ENCODE measurements at regions not wholly inside any gene's neighbourhood (a gene's known extent, or its start where the extent isn't known, plus 50 kb on each side); places are given as distances from the start of the nearest gene placed in this dataset.

GRCh38 chr11:39462506-39462905, 1996.9 kb downstream of the LRRC4C start:
- H3K27ac Mint-ChIP-seq = no peak overlapping the region
- H3K36me3 Mint-ChIP-seq (ENCODE audit: low read depth) = no peaks in the 10 kb centered on the region
- H3K27me3 Mint-ChIP-seq = no peaks in the 10 kb centered on the region
- peaks cover 8% of the 10 kb centered on the region for H3K9me3 Mint-ChIP-seq
- H3K4me1 Mint-ChIP-seq (ENCODE audit: low read depth) = no peaks in the 10 kb centered on the region
- H3K4me3 Mint-ChIP-seq = no peak overlapping the region

DNA sequence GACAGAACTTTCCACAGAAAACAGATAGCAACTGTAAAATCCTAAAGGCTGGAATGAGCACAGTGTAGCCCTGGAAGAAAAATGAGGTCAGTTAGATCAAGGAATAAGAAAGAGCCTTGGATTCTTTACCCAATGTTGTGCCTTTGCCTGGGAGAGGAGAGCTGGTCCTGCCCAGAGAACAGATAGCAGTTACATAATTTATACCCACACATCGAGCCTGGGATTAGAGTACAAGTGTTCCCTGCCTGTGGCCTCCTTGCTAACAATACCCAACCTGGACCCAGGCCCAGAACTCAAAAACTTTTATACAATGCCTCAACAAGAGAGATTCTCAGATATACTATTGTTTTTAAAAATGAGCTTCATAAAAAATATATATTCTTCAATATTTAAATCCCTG, 1998.4 kb downstream of the LRRC4C start:
- Mint-ChIP-seq H3K27me3 (no peaks in the 10 kb centered on the region), H3K4me1 (ENCODE audit: low read depth) (no peaks in the 10 kb centered on the region), H3K9me3 (peaks cover 8% of the 10 kb centered on the region), H3K4me3 (no peak overlapping the region), H3K36me3 (ENCODE audit: low read depth) (no peaks in the 10 kb centered on the region), H3K27ac (no peak overlapping the region)

DNA sequence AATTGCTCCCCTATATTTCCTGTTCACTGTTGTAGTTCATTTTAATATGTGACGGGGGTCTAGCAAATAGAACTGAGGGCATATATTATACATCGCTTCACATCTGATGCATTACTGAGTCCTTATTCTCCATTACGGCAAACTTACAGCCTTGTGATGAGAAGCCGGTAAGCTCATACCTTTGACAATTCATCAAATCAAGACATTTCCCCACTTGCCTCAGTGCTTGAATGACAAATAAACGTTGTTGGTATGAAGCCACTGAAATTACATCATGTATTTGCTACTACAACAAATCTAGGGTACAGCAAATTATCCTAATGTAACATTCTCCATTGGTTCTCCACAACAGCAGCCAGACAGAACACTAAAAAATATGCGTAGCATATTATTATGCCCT, 1999.8 kb downstream of the LRRC4C start:
- Mint-ChIP-seq H3K27me3 (no peaks in the 10 kb centered on the region), H3K36me3 (ENCODE audit: low read depth) (no peaks in the 10 kb centered on the region), H3K27ac (no peak overlapping the region), H3K4me3 (no peak overlapping the region), H3K4me1 (ENCODE audit: low read depth) (no peaks in the 10 kb centered on the region), H3K9me3 (peaks cover 8% of the 10 kb centered on the region)

DNA sequence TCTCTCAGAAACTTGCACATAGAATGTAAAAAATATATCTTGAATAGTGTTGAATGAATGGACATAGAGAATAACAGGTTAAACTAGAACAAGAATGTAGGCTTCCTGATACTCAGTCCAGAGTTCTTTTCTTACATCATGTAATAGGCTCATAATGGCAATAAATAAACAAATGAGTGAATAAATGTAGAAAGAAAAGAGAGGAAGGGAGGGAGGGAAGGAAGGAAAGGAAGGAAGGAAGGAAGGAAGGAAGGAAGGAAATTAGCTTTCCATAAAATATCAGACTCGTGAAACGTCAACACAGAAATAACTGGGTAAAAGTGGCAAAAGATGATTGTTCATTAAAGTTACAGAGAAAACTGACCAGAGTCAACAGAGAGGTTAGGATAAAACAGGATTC, 2001.0 kb downstream of the LRRC4C start:
- peaks cover 8% of the 10 kb centered on the region for H3K9me3 Mint-ChIP-seq
- no peaks in the 10 kb centered on the region for H3K4me1 Mint-ChIP-seq (ENCODE audit: low read depth)
- H3K27ac Mint-ChIP-seq = no peak overlapping the region
- no peaks in the 10 kb centered on the region for H3K36me3 Mint-ChIP-seq (ENCODE audit: low read depth)
- no peaks in the 10 kb centered on the region for H3K27me3 Mint-ChIP-seq
- H3K4me3 Mint-ChIP-seq = no peak overlapping the region

- Mint-ChIP-seq H3K36me3 (ENCODE audit: low read depth) (no peaks in the 10 kb centered on the region), H3K4me3 (no peak overlapping the region), H3K27ac (no peak overlapping the region), H3K9me3 (peaks cover 16% of the 10 kb centered on the region), H3K4me1 (ENCODE audit: low read depth) (no peaks in the 10 kb centered on the region), H3K27me3 (no peaks in the 10 kb centered on the region)
Observed at GRCh38 chr11:39443424-39444022, 2015.9 kb downstream of the LRRC4C start.

- Mint-ChIP-seq H3K9me3 (peaks cover 16% of the 10 kb centered on the region), H3K36me3 (ENCODE audit: low read depth) (no peaks in the 10 kb centered on the region), H3K27ac (no peak overlapping the region), H3K4me3 (no peak overlapping the region), H3K27me3 (no peaks in the 10 kb centered on the region), H3K4me1 (ENCODE audit: low read depth) (no peaks in the 10 kb centered on the region)
Observed at GRCh38 chr11:39442177-39442576, 2017.3 kb downstream of the LRRC4C start.

- Mint-ChIP-seq H3K4me3 (no peak overlapping the region), H3K27me3 (no peaks in the 10 kb centered on the region), H3K36me3 (ENCODE audit: low read depth) (no peaks in the 10 kb centered on the region), H3K4me1 (ENCODE audit: low read depth) (no peaks in the 10 kb centered on the region), H3K27ac (no peak overlapping the region), H3K9me3 (peaks cover 14% of the 10 kb centered on the region)
Observed at GRCh38 chr11:39435641-39436040, 2023.8 kb downstream of the LRRC4C start.

DNA sequence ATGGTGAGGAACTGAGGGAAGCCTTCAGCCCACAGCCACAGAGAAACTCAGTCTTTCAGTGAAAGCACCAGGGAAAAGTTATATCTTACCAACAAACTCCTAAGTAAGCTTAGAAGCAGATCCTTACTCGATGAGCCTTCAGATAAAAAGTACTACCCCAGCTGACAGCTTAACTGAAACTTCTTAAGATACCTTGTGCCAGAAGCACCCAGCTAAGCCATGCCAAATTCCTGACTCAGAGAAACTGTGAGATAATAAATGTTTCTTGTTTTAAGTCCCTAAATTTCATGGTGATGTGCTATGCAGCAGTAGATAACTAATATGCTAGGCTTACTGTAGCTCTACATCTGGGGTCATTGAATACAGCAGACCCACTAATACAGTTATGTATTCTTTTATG, 2025.0 kb downstream of the LRRC4C start:
- Mint-ChIP-seq H3K27me3 (no peaks in the 10 kb centered on the region), H3K27ac (no peak overlapping the region), H3K36me3 (ENCODE audit: low read depth) (no peaks in the 10 kb centered on the region), H3K9me3 (peaks cover 9% of the 10 kb centered on the region), H3K4me3 (no peak overlapping the region), H3K4me1 (ENCODE audit: low read depth) (no peaks in the 10 kb centered on the region)

- no peak overlapping the region for H3K27ac Mint-ChIP-seq
- H3K9me3 Mint-ChIP-seq = peaks cover 9% of the 10 kb centered on the region
- no peaks in the 10 kb centered on the region for H3K4me1 Mint-ChIP-seq (ENCODE audit: low read depth)
Observed at GRCh38 chr11:39432929-39433328, 2026.5 kb downstream of the LRRC4C start.

GRCh38 chr11:39425226-39425625, 2034.2 kb downstream of the LRRC4C start:
- H3K4me3 Mint-ChIP-seq = no peak overlapping the region

More at GRCh38 chr11:39432929-39433328, 2026.5 kb downstream of the LRRC4C start:
- Mint-ChIP-seq H3K27me3 (no peaks in the 10 kb centered on the region), H3K4me3 (no peak overlapping the region), H3K36me3 (ENCODE audit: low read depth) (no peaks in the 10 kb centered on the region)

GRCh38 chr11:39412117-39412516, 2047.3 kb downstream of the LRRC4C start:
- Mint-ChIP-seq H3K27me3 (no peaks in the 10 kb centered on the region), H3K4me1 (ENCODE audit: low read depth) (no peaks in the 10 kb centered on the region), H3K9me3 (peaks cover 11% of the 10 kb centered on the region), H3K4me3 (no peak overlapping the region), H3K36me3 (ENCODE audit: low read depth) (no peaks in the 10 kb centered on the region), H3K27ac (no peak overlapping the region)

More at GRCh38 chr11:39425226-39425625, 2034.2 kb downstream of the LRRC4C start:
- Mint-ChIP-seq H3K27ac (no peak overlapping the region), H3K9me3 (peaks cover 3% of the 10 kb centered on the region), H3K4me1 (ENCODE audit: low read depth) (no peaks in the 10 kb centered on the region), H3K27me3 (no peaks in the 10 kb centered on the region), H3K36me3 (ENCODE audit: low read depth) (no peaks in the 10 kb centered on the region)

DNA sequence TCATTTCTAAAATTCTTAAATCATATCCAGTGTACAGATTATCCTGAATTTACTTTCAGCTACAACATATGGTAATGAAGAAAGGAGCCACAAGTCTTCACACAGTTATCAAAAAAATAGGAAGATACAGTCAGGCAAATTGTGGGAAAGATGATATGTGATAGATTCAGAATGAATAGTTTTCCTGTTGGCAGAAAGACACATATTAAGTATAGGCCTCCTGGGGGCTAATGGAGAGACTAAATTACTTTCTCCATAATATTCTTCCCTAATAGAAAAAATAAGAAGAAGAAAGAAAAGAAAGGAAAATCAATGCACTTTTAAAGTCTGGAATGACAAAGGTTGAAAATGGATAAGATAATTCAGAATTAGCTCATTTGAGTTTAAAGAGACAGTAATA, 2073.5 kb downstream of the LRRC4C start:
- no peaks in the 10 kb centered on the region for H3K36me3 Mint-ChIP-seq (ENCODE audit: low read depth)
- no peaks in the 10 kb centered on the region for H3K4me1 Mint-ChIP-seq (ENCODE audit: low read depth)
- no peak overlapping the region for H3K4me3 Mint-ChIP-seq
- no peak overlapping the region for H3K27ac Mint-ChIP-seq
- H3K9me3 Mint-ChIP-seq = peaks cover 6% of the 10 kb centered on the region
- H3K27me3 Mint-ChIP-seq = peaks cover 4% of the 10 kb centered on the region

DNA sequence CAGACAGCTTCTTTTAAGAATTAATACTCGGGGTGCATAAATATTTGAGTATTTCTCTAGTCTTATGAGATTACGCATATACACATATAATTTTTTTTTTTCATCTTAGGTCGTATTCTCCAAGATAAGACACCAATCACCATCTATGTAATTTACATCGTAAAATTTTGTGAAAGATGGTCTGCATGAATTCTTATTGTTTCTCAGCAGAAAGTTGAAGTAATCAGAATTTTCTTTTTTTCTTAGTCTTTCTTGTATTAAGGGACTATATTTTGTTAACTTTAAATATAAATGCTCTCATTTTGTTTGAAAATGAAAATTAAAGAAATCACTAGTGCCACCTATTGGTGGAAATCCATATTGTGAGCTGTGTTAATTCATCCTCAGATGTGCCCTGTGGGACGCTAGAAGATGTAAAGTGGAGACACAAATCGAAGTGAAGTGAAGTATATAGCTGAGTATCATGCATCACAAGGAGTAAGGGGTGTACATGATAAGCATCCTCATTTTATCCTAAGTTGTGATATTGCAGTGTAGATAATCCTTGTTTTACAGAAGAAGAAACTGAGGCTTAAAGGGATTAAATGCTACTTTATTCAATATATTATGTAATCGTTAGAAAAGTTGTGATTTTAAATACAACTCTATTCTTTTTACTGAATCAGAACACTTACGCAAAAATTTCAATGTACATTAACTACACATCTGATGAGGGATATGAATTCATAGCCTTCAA, 2084.3 kb downstream of the LRRC4C start:
- Mint-ChIP-seq H3K9me3 (no peaks in the 10 kb centered on the region), H3K27me3 (no peaks in the 10 kb centered on the region), H3K27ac (no peak overlapping the region), H3K36me3 (ENCODE audit: low read depth) (no peaks in the 10 kb centered on the region), H3K4me1 (ENCODE audit: low read depth) (peaks cover 14% of the 10 kb centered on the region), H3K4me3 (no peak overlapping the region)

DNA sequence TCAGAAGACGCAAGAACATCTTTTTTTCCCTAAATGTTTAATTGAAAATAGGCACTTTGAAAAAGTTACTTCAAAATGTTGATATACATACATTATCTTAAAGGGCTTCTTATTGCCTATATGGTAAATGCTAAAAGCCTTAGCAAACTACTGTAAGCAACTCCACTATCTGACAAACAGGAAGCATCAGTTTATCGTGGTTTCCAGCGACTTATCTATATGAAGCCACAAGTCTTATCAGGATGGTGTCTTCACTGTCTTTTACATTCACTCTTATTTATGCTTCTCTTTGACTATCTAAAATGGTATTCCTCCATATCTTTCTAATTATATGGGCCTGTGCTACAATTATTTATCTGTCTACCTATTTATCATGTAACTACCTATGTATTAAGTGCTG, 2091.9 kb downstream of the LRRC4C start:
- H3K4me3 Mint-ChIP-seq = no peak overlapping the region

DNA sequence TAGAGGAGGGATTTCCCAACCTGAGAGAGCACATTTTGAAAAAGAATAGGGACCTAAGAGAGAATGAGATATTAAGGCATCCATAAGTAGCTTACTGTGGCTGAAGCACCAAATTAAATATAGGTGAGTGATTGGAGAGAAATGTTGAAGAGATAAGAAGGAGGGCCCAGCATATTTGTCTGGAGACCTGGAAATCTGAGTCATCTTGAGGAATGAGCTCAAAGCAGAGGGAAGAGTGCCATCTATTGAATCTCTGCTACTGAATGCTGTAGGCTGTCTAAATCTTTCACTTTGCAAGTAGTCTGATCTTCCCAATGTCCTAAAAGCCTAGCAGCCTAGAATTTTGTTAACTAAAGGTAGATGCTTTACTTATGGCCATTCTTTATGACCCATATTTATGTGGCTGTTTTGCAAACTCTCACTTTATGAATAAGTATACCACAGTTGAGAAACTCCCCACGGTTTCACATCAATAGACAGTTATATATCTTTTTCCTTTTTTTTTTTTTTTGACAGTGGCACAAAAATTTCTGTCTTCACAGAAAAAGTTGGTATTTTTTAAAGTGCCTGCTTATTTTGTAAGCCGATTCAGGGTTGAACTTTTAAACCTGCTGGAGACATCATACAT, 2093.5 kb downstream of the LRRC4C start:
- Mint-ChIP-seq H3K4me1 (ENCODE audit: low read depth) (peaks cover 22% of the 10 kb centered on the region), H3K27me3 (no peaks in the 10 kb centered on the region), H3K36me3 (ENCODE audit: low read depth) (no peaks in the 10 kb centered on the region), H3K27ac (no peak overlapping the region), H3K9me3 (no peaks in the 10 kb centered on the region), H3K4me3 (no peak overlapping the region)

More for the DNA sequence above, 2091.9 kb downstream of the LRRC4C start:
- Mint-ChIP-seq H3K9me3 (no peaks in the 10 kb centered on the region), H3K4me1 (ENCODE audit: low read depth) (peaks cover 33% of the 10 kb centered on the region), H3K36me3 (ENCODE audit: low read depth) (no peaks in the 10 kb centered on the region), H3K27ac (no peak overlapping the region), H3K27me3 (no peaks in the 10 kb centered on the region)
